ENCODE measurements at regions not wholly inside any gene's neighbourhood (a gene's known extent, or its start where the extent isn't known, plus 50 kb on each side); places are given as distances from the start of the nearest gene placed in this dataset.

DNA sequence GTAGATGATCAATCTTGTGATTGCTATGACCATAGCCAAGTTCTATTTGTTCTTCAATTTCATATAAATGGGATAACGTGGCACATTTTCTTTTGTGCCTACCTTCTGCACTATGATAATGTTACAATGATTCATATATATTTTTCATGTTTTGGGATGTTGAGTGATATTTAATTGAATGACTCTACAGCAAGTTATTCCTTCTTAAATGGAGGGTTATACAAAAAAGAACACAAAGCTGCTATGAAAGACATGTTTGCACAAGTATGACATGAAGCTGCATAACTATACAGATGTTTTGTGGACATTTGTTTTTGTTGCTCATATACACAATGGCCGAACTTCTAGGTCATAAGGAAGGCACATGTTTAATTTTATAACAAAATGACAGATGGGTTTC lies 356.2 kb downstream of the CBLN2 start:
- TF ChIP-seq, protein P1, sequence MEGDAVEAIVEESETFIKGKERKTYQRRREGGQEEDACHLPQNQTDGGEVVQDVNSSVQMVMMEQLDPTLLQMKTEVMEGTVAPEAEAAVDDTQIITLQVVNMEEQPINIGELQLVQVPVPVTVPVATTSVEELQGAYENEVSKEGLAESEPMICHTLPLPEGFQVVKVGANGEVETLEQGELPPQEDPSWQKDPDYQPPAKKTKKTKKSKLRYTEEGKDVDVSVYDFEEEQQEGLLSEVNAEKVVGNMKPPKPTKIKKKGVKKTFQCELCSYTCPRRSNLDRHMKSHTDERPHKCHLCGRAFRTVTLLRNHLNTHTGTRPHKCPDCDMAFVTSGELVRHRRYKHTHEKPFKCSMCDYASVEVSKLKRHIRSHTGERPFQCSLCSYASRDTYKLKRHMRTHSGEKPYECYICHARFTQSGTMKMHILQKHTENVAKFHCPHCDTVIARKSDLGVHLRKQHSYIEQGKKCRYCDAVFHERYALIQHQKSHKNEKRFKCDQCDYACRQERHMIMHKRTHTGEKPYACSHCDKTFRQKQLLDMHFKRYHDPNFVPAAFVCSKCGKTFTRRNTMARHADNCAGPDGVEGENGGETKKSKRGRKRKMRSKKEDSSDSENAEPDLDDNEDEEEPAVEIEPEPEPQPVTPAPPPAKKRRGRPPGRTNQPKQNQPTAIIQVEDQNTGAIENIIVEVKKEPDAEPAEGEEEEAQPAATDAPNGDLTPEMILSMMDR (IDR thresholded peaks at IDR 0.05 in 4 of 5, conservative IDR thresholded peaks at IDR 0.05 in 1 of 5), result no peak
- TF ChIP-seq POLR2A (IDR thresholded peaks at IDR 0.05), result no peak
